ENCODE measurements at regions not wholly inside any gene's neighbourhood (a gene's known extent, or its start where the extent isn't known, plus 50 kb on each side); places are given as distances from the start of the nearest gene placed in this dataset.

GRCh38 chr15:70545526-70545925 is 217.8 kb downstream of the UACA start:
- TF ChIP-seq POLR2A (IDR thresholded peaks at IDR 0.05) (no peak), CTCF (IDR thresholded peaks at IDR 0.05) (no peak)
